ENCODE measurements at regions not wholly inside any gene's neighbourhood (a gene's known extent, or its start where the extent isn't known, plus 50 kb on each side); places are given as distances from the start of the nearest gene placed in this dataset.

DNA sequence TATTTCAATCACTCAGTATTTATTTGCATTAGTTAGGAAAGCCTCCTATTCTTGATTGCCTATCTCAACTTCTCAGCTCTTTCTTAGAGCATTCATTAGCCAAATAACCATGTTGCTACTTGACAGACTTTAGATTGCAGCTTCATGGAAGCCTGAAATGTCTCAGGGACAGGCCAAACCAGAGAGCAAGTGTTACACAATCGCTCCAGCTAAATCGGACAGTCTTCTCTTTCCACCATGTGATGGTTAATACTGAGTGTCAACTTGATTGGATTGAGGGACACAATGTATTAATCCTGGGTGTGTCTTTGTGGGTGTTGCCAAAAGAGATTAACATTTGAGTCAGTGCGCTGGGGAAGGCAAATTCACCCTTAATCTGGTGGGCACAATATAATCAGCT, 106.5 kb upstream of the DRD2 start:
- no peak for TF ChIP-seq CTCF (IDR thresholded peaks at IDR 0.05)
- TF ChIP-seq POLR2A (IDR thresholded peaks at IDR 0.05): no peak
- no peak for TF ChIP-seq POLR2AphosphoS5 (IDR thresholded peaks at IDR 0.05)
